Keratinocyte (primary cell): ENCODE measurements at regions not wholly inside any gene's neighbourhood (a gene's known extent, or its start where the extent isn't known, plus 50 kb on each side); places are given as distances from the start of the nearest gene placed in this dataset.

Source experiments
- EZH2 ChIP-seq: IDR thresholded peaks from one replicate; pipeline ENCODE4 v1.6.1; 2012; ENCODE audit warnings: inconsistent platforms, mild to moderate bottlenecking, low read length, moderate library complexity
- TF ChIP-seq, protein P1 (sequence below), 3 experiments: IDR thresholded peaks in 1 of 3; conservative IDR thresholded peaks in 1 of 3; optimal IDR thresholded peaks in 1 of 3; 2 replicates in 2 of 3; 3 replicates in 1 of 3; pipeline versions ENCODE3 to v1.5.1; 2011; ENCODE audit warnings: low read length in 3 of 3, mild to moderate bottlenecking in 3 of 3, moderate library complexity in 2 of 3, control low read depth in 1 of 3, inconsistent platforms in 1 of 3; ENCODE audit not compliant: insufficient read depth in 2 of 3; ENCODE audit errors: extremely low read depth in 1 of 3

DNA sequence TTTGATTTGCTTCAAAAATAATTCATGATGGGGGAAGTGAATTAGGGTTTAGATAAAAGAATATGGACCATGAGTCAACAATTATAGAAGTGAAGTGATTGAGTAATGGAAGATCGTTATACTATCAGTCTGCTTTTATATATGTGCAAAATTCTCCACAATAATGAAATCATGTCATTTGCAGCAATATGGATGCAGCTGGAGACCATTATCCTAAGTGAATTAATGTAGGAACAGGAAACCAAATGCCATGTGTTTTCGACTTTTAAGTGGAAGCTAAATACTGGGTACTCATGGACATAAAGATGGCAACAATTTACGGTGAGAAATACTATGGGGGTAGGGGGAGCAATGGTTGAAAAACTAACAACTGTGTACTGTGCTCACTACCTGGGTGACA lies 144.7 kb upstream of the SRD5A2 start:
- TF ChIP-seq, protein P1, sequence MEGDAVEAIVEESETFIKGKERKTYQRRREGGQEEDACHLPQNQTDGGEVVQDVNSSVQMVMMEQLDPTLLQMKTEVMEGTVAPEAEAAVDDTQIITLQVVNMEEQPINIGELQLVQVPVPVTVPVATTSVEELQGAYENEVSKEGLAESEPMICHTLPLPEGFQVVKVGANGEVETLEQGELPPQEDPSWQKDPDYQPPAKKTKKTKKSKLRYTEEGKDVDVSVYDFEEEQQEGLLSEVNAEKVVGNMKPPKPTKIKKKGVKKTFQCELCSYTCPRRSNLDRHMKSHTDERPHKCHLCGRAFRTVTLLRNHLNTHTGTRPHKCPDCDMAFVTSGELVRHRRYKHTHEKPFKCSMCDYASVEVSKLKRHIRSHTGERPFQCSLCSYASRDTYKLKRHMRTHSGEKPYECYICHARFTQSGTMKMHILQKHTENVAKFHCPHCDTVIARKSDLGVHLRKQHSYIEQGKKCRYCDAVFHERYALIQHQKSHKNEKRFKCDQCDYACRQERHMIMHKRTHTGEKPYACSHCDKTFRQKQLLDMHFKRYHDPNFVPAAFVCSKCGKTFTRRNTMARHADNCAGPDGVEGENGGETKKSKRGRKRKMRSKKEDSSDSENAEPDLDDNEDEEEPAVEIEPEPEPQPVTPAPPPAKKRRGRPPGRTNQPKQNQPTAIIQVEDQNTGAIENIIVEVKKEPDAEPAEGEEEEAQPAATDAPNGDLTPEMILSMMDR (optimal IDR thresholded peaks at IDR 0.05 in 1 of 3, IDR thresholded peaks at IDR 0.05 in 1 of 3, conservative IDR thresholded peaks at IDR 0.05 in 1 of 3; ENCODE audit: extremely low read depth in 1 of 3, insufficient read depth in 2 of 3, low read length in 3 of 3), result no peak
- TF ChIP-seq EZH2, result no peak
